ENCODE measurements at regions not wholly inside any gene's neighbourhood (a gene's known extent, or its start where the extent isn't known, plus 50 kb on each side); places are given as distances from the start of the nearest gene placed in this dataset.

- Histone ChIP-seq H3K4me2 (no peak overlapping the region), H3K9ac (no peak overlapping the region), H3K36me3 (ENCODE audit: insufficient read depth) (no peaks in the 10 kb centered on the region), H2AFZ (ENCODE audit: low read depth) (no peak overlapping the region), H4K20me1 (ENCODE audit: insufficient read depth) (no peaks in the 10 kb centered on the region), H3K27me3 (ENCODE audit: insufficient read depth, low read depth) (no peaks in the 10 kb centered on the region), H3K4me3 (IDR thresholded peaks at IDR 0.05; ENCODE audit: insufficient read depth, low read depth, low read length) (no peak overlapping the region), H3K4me1 (ENCODE audit: low read depth, poor library complexity, severe bottlenecking) (no peaks in the 10 kb centered on the region), H3K79me2 (ENCODE audit: insufficient read depth, low read depth) (no peaks in the 10 kb centered on the region), H3K27ac (no peak overlapping the region)
- TF ChIP-seq CTCF (conservative IDR thresholded peaks at IDR 0.05; ENCODE audit: low read depth, low read length), result no peak
These were observed 192.1 kb downstream of the RHOU start for GRCh38 chr1:228927421-228927820.

- no peak for TF ChIP-seq CTCF (conservative IDR thresholded peaks at IDR 0.05; ENCODE audit: low read depth, low read length)
- H3K4me3 ChIP-seq (IDR thresholded peaks at IDR 0.05; ENCODE audit: insufficient read depth, low read depth, low read length), result no peak overlapping the region
- no peak overlapping the region for H2AFZ ChIP-seq (ENCODE audit: low read depth)
- no peaks in the 10 kb centered on the region for H4K20me1 ChIP-seq (ENCODE audit: insufficient read depth)
- H3K27ac ChIP-seq, result no peak overlapping the region
- no peaks in the 10 kb centered on the region for H3K27me3 ChIP-seq (ENCODE audit: insufficient read depth, low read depth)
- H3K4me1 ChIP-seq (ENCODE audit: low read depth, poor library complexity, severe bottlenecking), result no peaks in the 10 kb centered on the region
- no peak overlapping the region for H3K9ac ChIP-seq
- H3K4me2 ChIP-seq, result no peak overlapping the region
- H3K36me3 ChIP-seq (ENCODE audit: insufficient read depth), result no peaks in the 10 kb centered on the region
- no peaks in the 10 kb centered on the region for H3K79me2 ChIP-seq (ENCODE audit: insufficient read depth, low read depth)
These were observed 192.9 kb downstream of the RHOU start for GRCh38 chr1:228927946-228928898.

GRCh38 chr1:228929476-228930027 lies 194.3 kb downstream of the RHOU start:
- H3K27ac ChIP-seq, result no peak overlapping the region
- H2AFZ ChIP-seq (ENCODE audit: low read depth), result no peak overlapping the region
- H4K20me1 ChIP-seq (ENCODE audit: insufficient read depth), result no peaks in the 10 kb centered on the region
- TF ChIP-seq CTCF (conservative IDR thresholded peaks at IDR 0.05; ENCODE audit: low read depth, low read length), result no peak
- no peak overlapping the region for H3K4me2 ChIP-seq
- no peaks in the 10 kb centered on the region for H3K79me2 ChIP-seq (ENCODE audit: insufficient read depth, low read depth)
- no peaks in the 10 kb centered on the region for H3K27me3 ChIP-seq (ENCODE audit: insufficient read depth, low read depth)
- no peaks in the 10 kb centered on the region for H3K36me3 ChIP-seq (ENCODE audit: insufficient read depth)
- no peaks in the 10 kb centered on the region for H3K4me1 ChIP-seq (ENCODE audit: low read depth, poor library complexity, severe bottlenecking)
- no peak overlapping the region for H3K9ac ChIP-seq
- H3K4me3 ChIP-seq (IDR thresholded peaks at IDR 0.05; ENCODE audit: insufficient read depth, low read depth, low read length), result no peak overlapping the region

- Histone ChIP-seq H3K79me2 (ENCODE audit: insufficient read depth, low read depth) (no peaks in the 10 kb centered on the region), H3K36me3 (ENCODE audit: insufficient read depth) (no peaks in the 10 kb centered on the region), H3K4me1 (ENCODE audit: low read depth, poor library complexity, severe bottlenecking) (no peaks in the 10 kb centered on the region), H2AFZ (ENCODE audit: low read depth) (no peak overlapping the region), H4K20me1 (ENCODE audit: insufficient read depth) (no peaks in the 10 kb centered on the region), H3K4me3 (IDR thresholded peaks at IDR 0.05; ENCODE audit: insufficient read depth, low read depth, low read length) (no peak overlapping the region), H3K27ac (no peak overlapping the region), H3K27me3 (ENCODE audit: insufficient read depth, low read depth) (no peaks in the 10 kb centered on the region), H3K4me2 (no peak overlapping the region), H3K9ac (no peak overlapping the region)
- TF ChIP-seq CTCF (conservative IDR thresholded peaks at IDR 0.05; ENCODE audit: low read depth, low read length), result no peak
These were observed 195.2 kb downstream of the RHOU start for GRCh38 chr1:228930479-228930957.
